ENCODE measurements at regions not wholly inside any gene's neighbourhood (a gene's known extent, or its start where the extent isn't known, plus 50 kb on each side); places are given as distances from the start of the nearest gene placed in this dataset.

DNA sequence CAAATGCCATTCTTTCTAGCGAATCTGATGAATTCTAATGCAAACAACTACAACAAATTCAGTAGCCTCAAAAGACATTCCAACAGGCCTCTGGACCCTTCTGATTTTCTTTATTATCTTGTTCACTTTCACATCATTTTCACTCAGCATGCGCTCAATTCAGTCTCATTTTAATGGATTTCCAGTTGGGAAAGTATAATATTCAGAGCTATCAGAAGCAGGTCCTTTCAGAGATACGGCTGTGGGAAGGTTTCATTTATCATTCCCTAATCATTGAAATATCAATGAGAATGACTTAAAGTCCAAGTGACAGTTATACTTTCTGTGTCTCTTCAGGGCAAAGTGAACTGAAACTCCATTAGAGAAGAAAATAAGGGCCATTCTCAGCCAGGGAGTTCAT is 1083.7 kb upstream of the FLRT2 start:
- DNase-seq (ENCODE audit: low read depth in 1 of 2, low spot score in 1 of 2) = no peak
- TF ChIP-seq GABPA (IDR thresholded peaks at IDR 0.05; ENCODE audit: low read depth) = no peak
- TF ChIP-seq, protein P1, sequence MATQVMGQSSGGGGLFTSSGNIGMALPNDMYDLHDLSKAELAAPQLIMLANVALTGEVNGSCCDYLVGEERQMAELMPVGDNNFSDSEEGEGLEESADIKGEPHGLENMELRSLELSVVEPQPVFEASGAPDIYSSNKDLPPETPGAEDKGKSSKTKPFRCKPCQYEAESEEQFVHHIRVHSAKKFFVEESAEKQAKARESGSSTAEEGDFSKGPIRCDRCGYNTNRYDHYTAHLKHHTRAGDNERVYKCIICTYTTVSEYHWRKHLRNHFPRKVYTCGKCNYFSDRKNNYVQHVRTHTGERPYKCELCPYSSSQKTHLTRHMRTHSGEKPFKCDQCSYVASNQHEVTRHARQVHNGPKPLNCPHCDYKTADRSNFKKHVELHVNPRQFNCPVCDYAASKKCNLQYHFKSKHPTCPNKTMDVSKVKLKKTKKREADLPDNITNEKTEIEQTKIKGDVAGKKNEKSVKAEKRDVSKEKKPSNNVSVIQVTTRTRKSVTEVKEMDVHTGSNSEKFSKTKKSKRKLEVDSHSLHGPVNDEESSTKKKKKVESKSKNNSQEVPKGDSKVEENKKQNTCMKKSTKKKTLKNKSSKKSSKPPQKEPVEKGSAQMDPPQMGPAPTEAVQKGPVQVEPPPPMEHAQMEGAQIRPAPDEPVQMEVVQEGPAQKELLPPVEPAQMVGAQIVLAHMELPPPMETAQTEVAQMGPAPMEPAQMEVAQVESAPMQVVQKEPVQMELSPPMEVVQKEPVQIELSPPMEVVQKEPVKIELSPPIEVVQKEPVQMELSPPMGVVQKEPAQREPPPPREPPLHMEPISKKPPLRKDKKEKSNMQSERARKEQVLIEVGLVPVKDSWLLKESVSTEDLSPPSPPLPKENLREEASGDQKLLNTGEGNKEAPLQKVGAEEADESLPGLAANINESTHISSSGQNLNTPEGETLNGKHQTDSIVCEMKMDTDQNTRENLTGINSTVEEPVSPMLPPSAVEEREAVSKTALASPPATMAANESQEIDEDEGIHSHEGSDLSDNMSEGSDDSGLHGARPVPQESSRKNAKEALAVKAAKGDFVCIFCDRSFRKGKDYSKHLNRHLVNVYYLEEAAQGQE (IDR thresholded peaks at IDR 0.05; ENCODE audit: insufficient replicate concordance, low read depth) = no peak
- no peak for TF ChIP-seq SPI1 (IDR thresholded peaks at IDR 0.05; ENCODE audit: borderline replicate concordance, low read depth)
- TF ChIP-seq POLR2AphosphoS5 (IDR thresholded peaks at IDR 0.05; ENCODE audit: low read depth) = no peak
- TF ChIP-seq, protein P2, sequence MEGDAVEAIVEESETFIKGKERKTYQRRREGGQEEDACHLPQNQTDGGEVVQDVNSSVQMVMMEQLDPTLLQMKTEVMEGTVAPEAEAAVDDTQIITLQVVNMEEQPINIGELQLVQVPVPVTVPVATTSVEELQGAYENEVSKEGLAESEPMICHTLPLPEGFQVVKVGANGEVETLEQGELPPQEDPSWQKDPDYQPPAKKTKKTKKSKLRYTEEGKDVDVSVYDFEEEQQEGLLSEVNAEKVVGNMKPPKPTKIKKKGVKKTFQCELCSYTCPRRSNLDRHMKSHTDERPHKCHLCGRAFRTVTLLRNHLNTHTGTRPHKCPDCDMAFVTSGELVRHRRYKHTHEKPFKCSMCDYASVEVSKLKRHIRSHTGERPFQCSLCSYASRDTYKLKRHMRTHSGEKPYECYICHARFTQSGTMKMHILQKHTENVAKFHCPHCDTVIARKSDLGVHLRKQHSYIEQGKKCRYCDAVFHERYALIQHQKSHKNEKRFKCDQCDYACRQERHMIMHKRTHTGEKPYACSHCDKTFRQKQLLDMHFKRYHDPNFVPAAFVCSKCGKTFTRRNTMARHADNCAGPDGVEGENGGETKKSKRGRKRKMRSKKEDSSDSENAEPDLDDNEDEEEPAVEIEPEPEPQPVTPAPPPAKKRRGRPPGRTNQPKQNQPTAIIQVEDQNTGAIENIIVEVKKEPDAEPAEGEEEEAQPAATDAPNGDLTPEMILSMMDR (IDR thresholded peaks at IDR 0.05; ENCODE audit: insufficient read depth, low read length) = no peak
- Histone ChIP-seq H3K4me3 (replicated peaks; ENCODE audit: insufficient read depth, low read length) (no peak overlapping the region), H3K27me3 (ENCODE audit: insufficient read depth, poor library complexity, severe bottlenecking) (no peaks in the 10 kb centered on the region), H3K27ac (replicated peaks) (no peak overlapping the region)

DNA sequence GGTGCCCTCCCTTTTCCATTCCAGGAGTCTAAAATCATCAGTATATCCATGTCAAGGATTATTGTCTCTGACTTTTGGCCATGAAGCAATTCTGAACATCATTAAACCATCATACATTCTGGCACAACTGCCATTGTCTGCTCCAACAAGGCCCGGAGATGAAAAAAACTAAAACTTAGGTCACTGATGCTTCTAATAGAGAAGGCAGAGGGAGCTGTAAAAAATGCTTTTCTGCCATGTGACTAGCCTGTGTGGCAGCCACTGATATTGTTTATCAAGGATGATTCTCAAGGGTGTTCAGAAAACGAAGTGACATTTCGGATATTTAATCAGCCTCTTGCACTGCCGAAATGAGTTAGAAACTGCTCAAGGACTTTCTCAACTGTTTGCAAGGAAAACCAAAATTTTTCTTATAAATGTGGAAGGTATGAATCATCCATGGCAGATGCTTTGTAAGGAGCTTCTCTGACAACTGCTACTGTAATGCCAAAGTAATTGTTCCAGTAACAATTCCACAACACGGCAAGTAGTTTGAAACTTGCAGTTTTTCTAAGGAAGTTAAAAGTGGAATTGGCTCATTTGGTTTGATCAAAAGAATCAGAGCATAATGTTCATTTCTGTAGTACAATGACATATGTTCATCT is 1076.5 kb upstream of the FLRT2 start:
- DNase-seq (ENCODE audit: low read depth in 1 of 2, low spot score in 1 of 2) = no peak
- TF ChIP-seq SPI1 (IDR thresholded peaks at IDR 0.05; ENCODE audit: borderline replicate concordance, low read depth) = no peak
- TF ChIP-seq, protein P2 (IDR thresholded peaks at IDR 0.05; ENCODE audit: insufficient read depth, low read length) = no peak
- TF ChIP-seq, protein P1 (IDR thresholded peaks at IDR 0.05; ENCODE audit: insufficient replicate concordance, low read depth) = no peak
- TF ChIP-seq POLR2AphosphoS5 (IDR thresholded peaks at IDR 0.05; ENCODE audit: low read depth) = no peak
- no peak for TF ChIP-seq GABPA (IDR thresholded peaks at IDR 0.05; ENCODE audit: low read depth)
- Histone ChIP-seq H3K27ac (replicated peaks) (no peak overlapping the region), H3K27me3 (ENCODE audit: insufficient read depth, poor library complexity, severe bottlenecking) (no peaks in the 10 kb centered on the region), H3K4me3 (replicated peaks; ENCODE audit: insufficient read depth, low read length) (no peak overlapping the region)

DNA sequence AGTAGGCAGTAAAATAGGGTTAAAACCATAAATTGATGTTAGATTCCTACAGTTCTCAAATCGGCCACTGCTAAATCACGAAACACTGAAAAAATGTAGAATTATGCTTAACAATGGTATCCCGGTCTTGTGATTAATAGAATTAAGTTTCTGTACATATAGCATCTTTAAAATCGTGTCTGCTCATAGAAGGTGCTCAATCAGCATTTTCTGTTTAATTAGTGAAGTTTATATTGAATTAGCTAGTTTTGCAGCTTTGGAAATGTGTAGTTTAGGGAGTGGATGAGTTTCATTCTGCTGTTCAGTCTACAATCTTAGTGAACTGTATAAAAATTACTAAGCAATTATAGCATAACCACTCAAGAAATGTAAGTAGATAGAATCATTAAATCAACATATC is 1075.8 kb upstream of the FLRT2 start:
- no peak overlapping the region for H3K4me3 ChIP-seq (replicated peaks; ENCODE audit: insufficient read depth, low read length)
- no peak overlapping the region for H3K27ac ChIP-seq (replicated peaks)
- no peak for DNase-seq (ENCODE audit: low read depth in 1 of 2, low spot score in 1 of 2)
- no peaks in the 10 kb centered on the region for H3K27me3 ChIP-seq (ENCODE audit: insufficient read depth, poor library complexity, severe bottlenecking)
- TF ChIP-seq GABPA (IDR thresholded peaks at IDR 0.05; ENCODE audit: low read depth) (no peak), POLR2AphosphoS5 (IDR thresholded peaks at IDR 0.05; ENCODE audit: low read depth) (no peak), SPI1 (IDR thresholded peaks at IDR 0.05; ENCODE audit: borderline replicate concordance, low read depth) (no peak)
- TF ChIP-seq, protein P1 (IDR thresholded peaks at IDR 0.05; ENCODE audit: insufficient replicate concordance, low read depth) = no peak
- TF ChIP-seq, protein P2 (IDR thresholded peaks at IDR 0.05; ENCODE audit: insufficient read depth, low read length) = no peak
